Putamen (tissue), 1 donor: ENCODE measurements at regions not wholly inside any gene's neighbourhood (a gene's known extent, or its start where the extent isn't known, plus 50 kb on each side); places are given as distances from the start of the nearest gene placed in this dataset.

ENCODE experiments used
- DNase-seq: peaks from one replicate; pipeline ENCODE4 v3.0.0-alpha.2; 2016; ENCODE audit warnings: low spot score

DNA sequence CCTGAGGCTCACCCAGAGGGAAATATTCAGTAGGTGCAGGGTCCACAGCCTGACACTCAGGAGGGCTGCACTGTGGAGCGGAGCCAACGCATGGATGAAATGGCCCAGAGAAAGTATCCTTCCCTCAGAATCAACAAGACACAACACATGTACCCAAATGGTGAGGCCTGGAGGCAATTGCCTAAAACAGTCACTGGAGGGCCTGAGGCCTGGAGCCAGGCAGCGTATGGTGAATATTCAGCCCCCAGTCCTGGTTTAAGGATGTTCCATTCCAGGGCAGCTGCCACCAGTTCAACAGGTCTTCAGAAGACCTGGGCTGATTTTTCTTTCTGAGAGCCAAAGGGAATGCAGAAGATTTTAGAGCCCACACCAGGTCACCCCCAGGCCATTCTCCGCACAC is 264.8 kb downstream of the INSC start:
- DNase-seq = no peak

- DNase-seq = no peak
Measured at GRCh38 chr11:15390857-15391256, 276.1 kb downstream of the INSC start.

DNA sequence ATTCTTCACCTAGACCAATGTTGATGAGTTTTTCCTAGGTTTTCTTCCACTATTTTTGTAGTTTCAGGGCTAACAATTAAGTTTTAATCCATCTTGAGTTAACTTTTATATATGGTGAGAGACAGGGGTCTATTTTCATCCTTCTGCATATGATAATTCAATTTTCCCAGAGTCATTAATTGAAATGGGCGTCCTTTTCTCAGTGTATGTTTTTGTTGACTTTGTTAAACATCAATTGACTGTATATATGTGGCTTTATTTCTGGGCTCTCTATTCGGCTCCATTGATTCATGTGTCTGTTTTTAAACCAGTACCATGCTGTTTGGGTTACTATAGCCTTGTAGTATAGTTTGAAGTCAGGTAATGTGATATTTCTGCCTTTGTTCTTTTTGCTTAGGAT is 282.1 kb downstream of the INSC start:
- no peak for DNase-seq

GRCh38 chr11:15406851-15407351 is 292.2 kb downstream of the INSC start:
- no peak for DNase-seq

DNA sequence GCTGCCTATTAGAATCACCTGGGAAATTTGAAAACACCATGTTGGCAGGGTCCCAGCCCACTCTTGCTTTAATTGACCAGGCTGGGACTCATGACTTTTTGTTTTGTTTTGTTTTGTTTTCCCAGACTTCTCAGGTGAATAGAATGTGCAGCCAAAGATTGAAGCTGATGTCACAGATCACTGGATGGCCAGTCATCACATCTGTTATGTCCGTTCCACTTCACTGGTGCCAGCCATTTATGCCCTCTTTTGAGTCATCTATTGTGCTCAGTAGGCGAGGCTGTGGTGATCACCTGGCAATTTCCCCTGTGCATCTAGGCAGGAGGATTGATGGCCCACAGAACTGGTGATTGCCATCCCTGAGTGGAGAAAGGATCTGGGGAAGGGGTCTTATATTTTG is 297.3 kb downstream of the INSC start:
- DNase-seq = no peak

- no peak for DNase-seq
Measured at GRCh38 chr11:15418921-15419320, 304.2 kb downstream of the INSC start.

GRCh38 chr11:15419696-15420095 is 305.0 kb downstream of the INSC start:
- DNase-seq = no peak

- no peak for DNase-seq
Measured at GRCh38 chr11:15430381-15430780, 315.7 kb downstream of the INSC start.

DNA sequence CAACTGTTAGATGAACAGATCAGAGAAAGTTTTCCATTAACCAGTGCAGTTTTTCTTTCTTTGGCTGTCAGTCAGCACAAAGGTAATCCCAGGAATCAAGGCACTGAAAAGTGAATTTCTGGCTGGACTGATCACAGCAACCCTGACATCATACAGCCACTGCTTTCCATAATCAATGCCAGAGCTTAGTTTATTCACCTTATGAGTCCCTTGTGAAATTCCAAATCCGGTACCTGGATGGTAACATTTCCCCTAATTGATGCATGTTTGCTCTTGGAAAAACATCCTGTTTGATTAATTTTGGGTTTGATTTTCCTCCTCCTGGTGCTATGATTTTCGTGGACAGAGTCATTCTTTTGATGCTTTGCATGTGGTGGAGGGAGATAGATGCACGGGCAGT is 319.8 kb downstream of the INSC start:
- no peak for DNase-seq

DNA sequence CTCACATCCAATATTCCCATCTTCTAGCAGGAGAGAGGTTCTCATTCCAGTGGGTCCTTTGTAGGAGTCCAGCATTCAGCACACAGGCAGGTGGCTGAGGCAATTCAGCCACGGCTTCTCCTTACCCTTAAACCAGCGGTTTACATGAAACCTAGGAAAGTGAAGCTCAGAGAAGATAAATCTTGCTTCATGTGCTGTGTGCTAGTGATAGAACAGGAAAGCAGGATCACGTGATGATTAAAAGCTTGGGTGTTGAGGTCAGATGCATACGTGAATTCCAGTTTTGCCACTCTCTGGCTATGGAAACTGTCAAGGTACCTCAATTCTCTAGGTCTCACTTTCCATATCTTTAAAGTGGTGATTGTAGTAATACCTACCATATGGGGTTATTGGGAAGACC is 331.6 kb downstream of the INSC start:
- no peak for DNase-seq

DNA sequence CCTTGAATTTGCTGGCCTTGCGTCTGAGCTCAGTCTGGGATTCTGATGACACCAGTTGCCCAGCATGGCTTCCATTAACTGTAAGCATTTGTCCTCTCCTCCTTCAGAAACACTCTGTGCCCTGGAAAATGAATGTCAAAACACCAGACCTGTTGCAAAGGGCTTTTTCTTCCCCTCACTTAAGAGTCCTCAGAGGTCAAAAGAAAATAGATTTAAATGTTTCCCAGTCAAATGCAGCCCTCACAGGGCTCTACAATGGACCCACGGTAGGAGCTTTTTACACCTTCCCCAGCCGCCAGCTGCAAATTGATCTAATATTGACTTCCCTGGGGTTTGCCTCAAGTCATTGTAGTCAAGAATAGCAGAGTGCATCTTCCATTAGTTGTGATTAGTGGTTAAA is 332.2 kb downstream of the INSC start:
- DNase-seq = no peak

DNA sequence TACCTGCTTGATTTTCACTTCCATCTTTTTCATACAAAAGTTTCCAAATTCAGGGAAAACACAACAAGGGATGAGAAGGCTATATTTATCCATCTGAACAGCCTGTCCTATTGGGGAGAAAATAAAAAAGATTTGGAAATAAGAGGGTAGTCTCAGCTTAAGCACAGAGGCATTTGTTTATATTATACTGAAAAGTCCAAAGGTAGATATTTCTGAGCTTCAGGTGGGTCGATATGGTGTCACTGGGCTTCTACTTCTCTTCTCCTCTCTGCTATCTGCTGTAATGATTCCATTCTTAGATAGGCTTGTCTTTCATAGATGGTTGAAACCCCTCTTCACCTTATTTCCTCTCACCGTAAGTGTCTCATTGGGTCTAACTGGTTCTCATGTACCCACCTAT is 337.0 kb downstream of the INSC start:
- no peak for DNase-seq

GRCh38 chr11:15453211-15453765 is 338.6 kb downstream of the INSC start:
- DNase-seq = no peak

DNA sequence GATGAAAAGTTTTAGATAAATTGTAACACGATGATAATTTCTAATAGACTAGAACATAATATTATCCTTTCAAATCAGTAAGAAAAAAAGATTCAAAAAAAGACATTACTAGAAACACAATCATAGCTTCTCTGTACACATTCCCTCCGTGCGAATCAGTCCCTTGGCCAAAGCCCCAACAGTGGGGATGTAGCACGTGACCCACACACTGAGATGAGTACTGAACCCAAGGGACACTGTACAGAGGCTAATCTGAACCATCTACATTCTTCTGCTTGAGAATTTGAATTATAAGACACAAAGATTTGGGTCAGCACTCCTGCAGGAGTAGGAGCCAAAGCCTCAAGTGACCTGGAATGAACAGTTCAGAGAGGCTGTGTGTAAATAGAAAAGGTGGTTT is 353.7 kb downstream of the INSC start:
- no peak for DNase-seq

DNA sequence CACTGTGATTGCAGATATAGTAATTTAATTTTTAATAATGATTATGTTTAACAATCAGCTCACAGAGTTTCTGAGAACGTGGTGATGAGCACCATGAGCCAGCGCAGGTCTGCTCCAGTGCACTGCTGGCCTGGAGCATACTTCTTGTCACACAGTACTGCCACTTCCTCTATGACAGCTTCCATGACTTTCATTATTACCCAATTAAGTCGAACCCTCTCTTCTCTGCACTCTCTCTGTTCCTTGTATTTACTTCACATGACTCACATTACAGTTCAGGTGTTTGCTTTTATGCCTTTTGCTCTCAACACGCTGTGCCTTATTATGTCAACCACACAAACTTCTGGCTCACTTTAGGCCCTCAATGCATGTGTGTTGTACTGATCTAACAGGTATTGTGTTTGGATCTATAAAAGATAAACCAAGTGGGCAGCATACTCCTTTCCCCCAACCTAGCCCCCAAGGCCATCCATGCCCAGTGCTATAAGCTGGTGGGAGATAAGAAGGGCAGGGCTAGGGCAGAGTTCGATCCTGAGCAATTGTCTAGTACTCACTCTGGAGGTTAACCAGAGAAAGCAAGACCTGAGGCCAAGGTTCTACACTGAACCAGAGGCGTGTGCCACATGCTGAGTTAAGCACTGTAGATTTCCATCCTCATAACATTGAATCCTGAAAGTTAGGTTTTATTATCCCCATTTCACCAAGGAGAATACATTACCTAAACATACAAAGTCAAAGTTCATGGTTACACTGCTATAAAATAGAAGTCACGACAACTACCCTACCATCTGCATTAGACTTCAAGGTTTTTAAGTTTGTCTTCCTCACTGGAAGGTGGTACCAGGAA is 356.5 kb downstream of the INSC start:
- DNase-seq = no peak

GRCh38 chr11:15471895-15472799 is 357.4 kb downstream of the INSC start:
- no peak for DNase-seq

DNA sequence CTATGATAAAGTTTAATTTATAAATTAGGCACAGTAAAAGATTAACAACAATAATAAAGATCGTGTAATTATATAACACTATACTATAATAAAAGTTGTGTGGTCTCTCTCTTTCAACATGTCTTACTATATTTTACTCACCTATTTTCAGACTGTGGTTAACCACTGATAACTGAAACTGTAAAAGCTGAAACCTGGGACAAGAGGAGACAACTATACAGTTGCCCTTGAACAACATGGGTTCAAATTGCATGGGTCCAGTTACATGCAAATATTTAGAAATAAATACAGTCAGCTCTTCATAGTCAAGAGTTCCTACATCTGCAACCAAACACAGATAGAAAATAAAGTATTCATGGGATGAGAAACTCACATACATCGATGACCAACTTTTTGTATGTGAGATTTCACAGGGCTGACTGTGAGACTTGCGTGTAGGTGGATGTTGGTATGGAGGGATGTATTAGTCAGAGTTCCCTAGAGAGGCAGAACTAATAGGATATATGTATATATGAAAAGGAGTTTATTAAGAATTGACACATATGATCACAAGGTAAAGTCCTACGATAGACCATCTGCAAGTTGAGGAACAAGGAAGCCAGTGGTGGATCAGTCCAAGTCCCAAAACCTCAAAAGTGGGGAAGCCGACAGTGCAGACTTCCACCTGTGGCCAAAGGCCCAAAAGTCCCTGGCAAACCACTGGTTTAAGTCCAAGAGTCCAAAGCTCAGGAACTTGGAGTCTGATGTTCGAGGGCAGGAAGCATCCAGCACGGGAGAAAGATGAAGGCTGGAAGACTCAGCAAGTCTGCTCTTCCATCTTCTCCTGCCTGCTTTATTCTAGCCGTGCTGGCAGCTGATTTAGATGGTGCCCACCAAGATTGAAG is 359.5 kb downstream of the INSC start:
- DNase-seq = no peak

DNA sequence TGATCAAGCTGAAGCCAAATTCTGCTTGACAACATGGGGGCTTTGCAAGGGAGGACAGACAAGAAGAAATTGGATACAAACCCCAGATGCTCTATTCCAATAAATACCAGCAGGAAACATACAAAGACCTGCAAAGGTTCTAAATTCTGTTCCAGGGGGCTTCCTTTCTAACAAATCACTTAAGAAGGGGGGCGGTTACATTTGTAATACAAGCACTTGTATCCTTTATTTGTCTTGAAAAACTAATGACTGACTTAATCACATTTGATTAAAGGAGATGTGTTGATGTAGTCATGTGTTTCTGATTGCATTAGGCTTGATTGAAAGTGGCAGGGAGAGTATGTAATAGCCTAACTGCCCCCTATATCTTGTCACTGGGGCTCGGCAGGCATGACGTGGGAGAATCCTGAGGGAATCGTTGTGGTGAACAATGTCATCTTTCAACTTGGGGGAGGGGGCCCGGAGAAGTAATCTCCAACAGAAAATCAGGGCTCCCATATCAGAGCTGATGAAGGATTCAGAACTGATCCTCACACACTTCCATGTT is 361.7 kb downstream of the INSC start:
- no peak for DNase-seq

DNA sequence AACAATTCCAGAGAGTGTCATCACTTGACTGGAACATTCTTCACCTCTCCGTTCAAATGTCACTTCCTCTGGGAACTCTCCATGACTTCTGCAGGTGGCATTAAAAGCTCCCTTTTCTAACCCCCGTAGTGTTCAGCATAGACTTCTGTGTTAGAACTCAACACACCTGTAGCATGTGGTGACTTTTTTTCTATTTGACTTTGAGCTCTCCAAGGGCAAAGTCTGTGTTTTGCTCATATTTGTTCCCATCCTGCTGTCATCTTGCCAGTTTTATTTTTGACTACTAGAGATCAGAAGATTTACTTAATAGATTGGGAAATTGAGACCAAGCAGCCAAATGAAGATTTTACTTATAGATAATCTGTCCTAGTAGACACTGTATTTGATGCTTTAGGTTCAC is 367.1 kb downstream of the INSC start:
- no peak for DNase-seq

- DNase-seq = no peak
Measured at GRCh38 chr11:15483205-15483604, 368.5 kb downstream of the INSC start.

DNA sequence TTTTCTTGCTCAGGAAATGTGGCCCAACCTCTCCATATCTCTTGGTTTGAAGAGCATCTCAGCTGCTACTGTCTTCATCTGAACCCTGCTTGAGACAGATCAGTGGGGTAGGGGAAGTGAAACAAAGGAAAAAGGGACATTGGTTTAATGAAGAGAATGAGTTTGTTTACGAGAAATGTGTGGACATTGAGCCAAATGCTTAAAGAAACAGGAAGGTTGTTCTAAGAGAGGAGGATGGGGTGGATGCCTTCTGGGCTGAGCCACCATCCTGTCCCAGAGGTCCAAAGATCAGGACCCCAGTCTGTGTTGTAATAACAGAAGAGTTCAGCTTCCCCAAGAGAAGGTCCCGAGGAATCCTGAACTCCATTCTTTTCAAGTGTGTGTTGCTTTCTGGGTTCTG is 369.7 kb downstream of the INSC start:
- DNase-seq = peak; percentile 17
